Thyroid gland (tissue), 4 donors: ENCODE measurements at regions not wholly inside any gene's neighbourhood (a gene's known extent, or its start where the extent isn't known, plus 50 kb on each side); places are given as distances from the start of the nearest gene placed in this dataset.

Source experiments
- CTCF ChIP-seq, 6 experiments: fragments of 200-600 bp in 3 of 6; fragments of 450-650 bp in 3 of 6; sonication (generic) in 3 of 6; IDR thresholded peaks; one replicate each; pipeline ENCODE4 v1.5.1; 2016 to 2019; ENCODE audit warnings: antibody characterized with exemption in 6 of 6, mild to moderate bottlenecking in 2 of 6, inconsistent platforms in 1 of 6, moderate library complexity in 1 of 6
- POLR2A ChIP-seq, 2 donors: fragments of 450-650 bp; IDR thresholded peaks; one replicate each; pipeline ENCODE4 v1.6.1; 2017; ENCODE audit warnings: antibody characterized with exemption in 2 of 2, mild to moderate bottlenecking in 2 of 2, moderate library complexity in 1 of 2

- TF ChIP-seq CTCF (IDR thresholded peaks at IDR 0.05) (no peak), POLR2A (IDR thresholded peaks at IDR 0.05) (no peak)
Observed at GRCh38 chr1:69513601-69514000, 54.1 kb upstream of the LRRC7 start.
